Omental fat pad (tissue), 3 donors: ENCODE measurements at regions not wholly inside any gene's neighbourhood (a gene's known extent, or its start where the extent isn't known, plus 50 kb on each side); places are given as distances from the start of the nearest gene placed in this dataset.

Experiments used
- ATAC-seq: fragments of 150-250 bp; one replicate; pipeline ENCODE4 v1.9.1; 2016; ENCODE audit warnings: mild to moderate bottlenecking, moderate library complexity; ENCODE audit not compliant: low FRiP score
- DNase-seq: peaks from one replicate; pipeline ENCODE4 v3.0.0-alpha.2; 2019; ENCODE audit warnings: low spot score
- TF ChIP-seq, protein P1 (sequence below), 3 donors: fragments of 450-650 bp; IDR thresholded peaks; one replicate each; pipeline ENCODE4 v1.5.1; 2016 to 2017; ENCODE audit warnings: antibody characterized with exemption in 3 of 3, mild to moderate bottlenecking in 3 of 3, moderate library complexity in 2 of 3

DNA sequence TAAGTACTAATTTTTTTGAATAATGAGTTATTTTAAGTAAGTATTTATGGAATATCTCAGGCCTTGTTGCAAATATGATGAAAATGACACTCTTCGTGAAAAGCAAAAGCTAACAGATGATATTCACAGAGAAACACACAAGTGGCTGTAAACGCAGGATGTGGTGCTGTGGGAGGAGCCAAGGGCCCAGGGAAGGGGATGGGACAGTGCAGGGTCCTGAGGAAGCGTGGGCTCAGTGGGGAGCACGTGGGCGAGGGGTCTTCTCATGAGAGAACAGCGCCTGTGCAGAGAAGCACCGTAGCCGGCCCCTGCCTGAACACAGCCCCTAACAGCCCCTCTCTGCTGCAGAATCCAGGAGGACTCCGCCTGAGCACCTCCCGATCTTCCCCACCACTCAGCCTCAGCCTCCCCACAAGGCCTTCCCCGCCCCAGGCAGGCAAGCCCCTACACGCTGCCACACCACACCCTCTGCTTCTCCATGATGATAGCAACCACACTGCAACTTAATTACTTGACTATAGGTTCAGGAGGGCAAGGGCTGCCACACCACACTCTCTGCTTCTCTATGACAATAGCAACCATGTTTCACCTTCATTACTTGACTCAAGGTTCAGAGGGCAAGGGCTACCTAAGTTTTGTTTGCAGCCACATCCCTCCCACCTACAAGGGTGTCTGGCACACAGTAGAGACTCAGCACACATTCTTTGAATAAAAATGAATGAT lies 152.6 kb upstream of the RNF32 start:
- DNase-seq = no peak
- TF ChIP-seq, protein P1, sequence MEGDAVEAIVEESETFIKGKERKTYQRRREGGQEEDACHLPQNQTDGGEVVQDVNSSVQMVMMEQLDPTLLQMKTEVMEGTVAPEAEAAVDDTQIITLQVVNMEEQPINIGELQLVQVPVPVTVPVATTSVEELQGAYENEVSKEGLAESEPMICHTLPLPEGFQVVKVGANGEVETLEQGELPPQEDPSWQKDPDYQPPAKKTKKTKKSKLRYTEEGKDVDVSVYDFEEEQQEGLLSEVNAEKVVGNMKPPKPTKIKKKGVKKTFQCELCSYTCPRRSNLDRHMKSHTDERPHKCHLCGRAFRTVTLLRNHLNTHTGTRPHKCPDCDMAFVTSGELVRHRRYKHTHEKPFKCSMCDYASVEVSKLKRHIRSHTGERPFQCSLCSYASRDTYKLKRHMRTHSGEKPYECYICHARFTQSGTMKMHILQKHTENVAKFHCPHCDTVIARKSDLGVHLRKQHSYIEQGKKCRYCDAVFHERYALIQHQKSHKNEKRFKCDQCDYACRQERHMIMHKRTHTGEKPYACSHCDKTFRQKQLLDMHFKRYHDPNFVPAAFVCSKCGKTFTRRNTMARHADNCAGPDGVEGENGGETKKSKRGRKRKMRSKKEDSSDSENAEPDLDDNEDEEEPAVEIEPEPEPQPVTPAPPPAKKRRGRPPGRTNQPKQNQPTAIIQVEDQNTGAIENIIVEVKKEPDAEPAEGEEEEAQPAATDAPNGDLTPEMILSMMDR (IDR thresholded peaks at IDR 0.05) = no peak
- ATAC-seq = no peak

DNA sequence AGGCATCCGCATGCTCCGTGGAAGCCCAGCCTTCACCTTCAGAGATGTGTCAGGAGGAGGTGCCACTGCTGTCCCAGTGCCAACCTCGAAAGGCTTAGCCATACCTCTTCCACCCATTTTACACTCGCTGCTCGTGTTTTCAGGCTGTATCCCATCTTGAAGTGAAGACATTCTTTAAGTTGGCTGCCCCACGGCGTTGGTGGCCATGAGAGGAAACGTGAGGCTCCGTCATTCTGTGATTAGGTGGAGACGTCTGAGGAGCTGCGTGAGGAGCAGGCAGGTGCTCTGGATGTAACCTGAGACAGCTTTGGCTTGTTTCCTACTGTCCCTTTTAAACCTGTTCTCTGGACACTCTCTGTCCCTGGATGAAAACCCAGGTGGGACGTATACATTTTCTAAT lies 159.9 kb upstream of the RNF32 start:
- DNase-seq (no peak), ATAC-seq (no peak)
- TF ChIP-seq, protein P1 (IDR thresholded peaks at IDR 0.05) = no peak

DNA sequence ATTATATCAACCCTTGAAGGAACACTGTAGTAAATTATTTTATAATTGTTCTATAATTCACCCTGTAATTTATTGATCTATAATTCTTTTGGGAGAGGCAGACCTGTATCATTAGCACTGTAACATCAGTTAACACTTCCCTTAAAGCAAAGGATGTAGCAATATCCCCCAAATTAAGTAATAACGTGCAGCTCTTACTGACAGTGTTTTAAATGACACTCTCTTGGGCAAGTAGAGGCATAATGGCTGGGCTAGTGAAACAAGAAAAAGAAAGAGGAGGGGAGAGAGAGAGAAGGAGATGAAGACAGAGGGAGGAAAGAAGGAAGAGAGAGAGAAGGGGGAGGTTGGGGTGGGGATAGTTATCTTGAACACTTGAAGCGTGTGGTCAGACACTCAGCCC lies 161.0 kb upstream of the RNF32 start:
- TF ChIP-seq, protein P1 (IDR thresholded peaks at IDR 0.05) = no peak
- DNase-seq (no peak), ATAC-seq (no peak)

DNA sequence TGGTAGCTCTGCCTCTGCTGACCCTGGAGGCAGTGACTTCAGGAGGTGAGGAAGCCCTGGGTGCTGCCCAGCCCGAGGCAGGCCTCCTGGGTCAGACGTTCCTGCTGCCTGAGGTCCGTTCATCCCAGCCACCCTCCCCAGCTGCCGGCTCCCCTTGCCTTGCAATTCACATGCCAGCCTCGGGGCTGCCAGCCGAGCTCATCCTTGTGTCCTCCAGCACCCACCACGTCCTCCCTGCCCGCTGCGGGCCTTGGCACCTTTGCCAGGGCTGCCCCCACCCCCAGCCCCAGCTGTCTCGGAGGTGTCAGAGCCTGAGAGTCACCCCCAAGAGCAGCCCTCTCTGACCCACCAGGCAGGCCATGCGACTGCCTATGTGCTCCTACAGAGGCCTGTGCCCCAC lies 162.1 kb upstream of the RNF32 start:
- no peak for ATAC-seq
- TF ChIP-seq, protein P1 (IDR thresholded peaks at IDR 0.05) = no peak
- no peak for DNase-seq

DNA sequence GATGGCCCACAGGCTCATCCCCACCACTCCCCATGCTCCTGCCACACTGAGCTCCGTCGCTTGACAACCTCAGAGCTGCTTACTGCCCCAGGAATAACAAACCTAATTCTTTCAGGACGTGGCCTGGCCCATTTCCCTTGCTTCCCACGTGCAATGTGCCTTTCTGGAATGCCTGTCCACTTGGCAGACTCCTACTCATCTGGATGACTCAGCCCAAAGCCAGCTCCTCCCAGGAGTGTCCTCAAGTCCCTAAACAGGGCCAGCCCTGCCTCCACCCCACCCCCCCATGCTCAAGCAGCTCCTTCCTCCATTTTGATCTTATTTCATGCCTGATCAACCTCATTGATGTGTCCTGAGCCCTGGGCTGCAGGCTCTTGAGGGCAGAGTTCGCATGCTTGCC lies 164.9 kb upstream of the RNF32 start:
- TF ChIP-seq, protein P1 (IDR thresholded peaks at IDR 0.05) = no peak
- ATAC-seq (no peak), DNase-seq (no peak)

DNA sequence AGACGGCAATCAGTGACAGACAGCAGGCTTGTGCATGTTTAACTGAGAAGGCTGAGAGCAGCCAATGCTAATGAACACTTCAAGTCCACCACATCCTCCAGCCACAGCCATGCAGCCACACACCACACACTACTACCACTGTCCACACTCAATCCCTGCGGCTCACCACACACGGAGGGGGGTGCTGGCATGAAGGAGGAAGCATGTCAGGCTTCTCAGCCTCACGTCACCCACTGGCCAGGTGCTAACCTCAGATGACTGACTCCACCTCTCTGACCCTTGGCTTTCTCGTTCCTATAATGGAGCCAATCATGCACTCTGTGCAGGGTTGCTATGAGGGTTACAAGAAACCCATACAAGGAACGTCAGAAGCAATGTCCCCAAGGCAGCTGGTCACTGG lies 165.4 kb upstream of the RNF32 start:
- ATAC-seq = no peak
- no peak for DNase-seq
- TF ChIP-seq, protein P1 (IDR thresholded peaks at IDR 0.05) = no peak

DNA sequence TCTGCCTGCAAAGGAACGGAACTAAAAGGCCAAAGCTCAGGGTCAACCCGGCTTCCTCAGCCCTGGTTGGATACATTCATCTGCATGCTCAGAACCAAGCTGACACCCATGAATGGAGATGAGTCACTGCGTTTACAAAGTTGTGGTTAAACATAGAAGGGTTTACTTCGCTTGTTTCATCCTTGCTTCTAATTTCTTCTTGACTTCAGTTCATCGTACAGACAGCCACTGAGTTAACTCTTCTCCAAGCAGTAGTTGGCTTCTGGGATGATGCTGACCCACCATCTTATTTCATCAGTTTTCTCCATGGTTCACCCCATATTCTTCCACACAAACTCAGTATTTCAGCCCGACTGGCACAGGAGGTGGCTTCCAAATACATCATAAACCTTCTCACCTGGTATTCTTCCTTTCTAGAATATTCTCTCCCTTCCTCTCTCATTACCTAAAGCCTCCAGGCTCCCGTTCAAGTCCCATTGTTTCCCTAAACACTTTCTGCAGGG lies 166.3 kb upstream of the RNF32 start:
- TF ChIP-seq, protein P1 (IDR thresholded peaks at IDR 0.05) = no peak
- no peak for DNase-seq
- no peak for ATAC-seq
